GM19351 (cell line): ENCODE measurements at regions not wholly inside any gene's neighbourhood (a gene's known extent, or its start where the extent isn't known, plus 50 kb on each side); places are given as distances from the start of the nearest gene placed in this dataset.

Experiments used
- ATAC-seq: cut with Tn5 transposase; IDR thresholded peaks from one replicate; pipeline ENCODE4 v1.9.1; 2021; ENCODE audit warnings: mild to moderate bottlenecking, moderate library complexity; ENCODE audit not compliant: unreplicated experiment

- ATAC-seq, result no peak
Observed at GRCh38 chr21:35361988-35362387, 312.9 kb upstream of the RUNX1 start.

DNA sequence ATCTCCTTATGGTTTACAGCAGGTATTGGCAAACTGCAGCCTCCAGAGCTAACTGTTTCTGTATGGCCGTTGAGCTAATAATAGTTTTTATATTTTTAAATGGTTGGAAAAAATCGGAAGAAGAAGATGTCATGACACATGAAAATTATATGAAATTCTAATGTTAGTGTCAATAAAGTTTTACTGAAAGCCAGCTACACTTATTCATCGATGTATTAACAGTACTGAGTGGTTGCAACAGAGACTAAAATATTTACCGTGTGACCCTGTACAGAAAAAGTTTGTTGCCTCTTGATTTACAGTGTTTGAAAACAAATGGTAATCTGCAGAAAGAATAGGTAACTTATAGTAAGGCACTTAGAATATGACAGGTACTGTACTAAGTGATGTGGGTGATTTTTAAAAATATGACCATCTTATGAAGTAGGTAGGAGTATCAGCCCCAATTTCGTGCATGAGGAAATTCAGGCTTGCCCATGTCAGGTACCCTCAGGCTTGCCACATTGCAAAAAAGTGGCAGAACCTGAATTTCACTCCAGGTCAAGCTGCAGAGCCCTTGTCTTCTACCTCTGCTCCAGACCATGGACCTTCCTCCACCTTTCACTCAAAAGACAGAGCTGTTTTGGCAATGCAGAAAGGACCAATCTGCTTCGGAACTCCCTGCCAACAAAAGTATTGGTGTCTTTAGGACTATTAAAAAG is 311.9 kb upstream of the RUNX1 start:
- no peak for ATAC-seq

DNA sequence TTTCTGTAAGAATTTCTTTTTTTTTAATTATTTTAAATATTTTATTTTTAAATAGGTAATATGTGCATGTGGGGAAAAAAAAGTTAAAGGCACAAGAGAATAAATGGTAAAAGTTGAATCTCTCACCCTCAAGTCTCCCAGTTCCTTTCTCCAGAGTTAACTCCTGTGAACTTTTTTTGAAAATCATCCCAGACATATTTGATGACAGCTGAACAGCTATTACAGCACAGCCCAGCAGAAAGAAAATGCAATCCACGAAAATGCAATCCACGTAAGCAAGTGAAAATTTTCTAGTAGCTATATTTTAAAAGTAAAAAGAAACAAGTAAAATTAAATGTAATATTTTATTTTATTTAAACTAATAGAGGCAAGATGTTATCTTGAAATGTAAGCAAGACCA is 310.0 kb upstream of the RUNX1 start:
- ATAC-seq, result no peak

GRCh38 chr21:35358008-35358407 is 308.9 kb upstream of the RUNX1 start:
- ATAC-seq, result peak; percentile 56

- ATAC-seq, result no peak
Observed at GRCh38 chr21:35357041-35357780, 308.1 kb upstream of the RUNX1 start.

DNA sequence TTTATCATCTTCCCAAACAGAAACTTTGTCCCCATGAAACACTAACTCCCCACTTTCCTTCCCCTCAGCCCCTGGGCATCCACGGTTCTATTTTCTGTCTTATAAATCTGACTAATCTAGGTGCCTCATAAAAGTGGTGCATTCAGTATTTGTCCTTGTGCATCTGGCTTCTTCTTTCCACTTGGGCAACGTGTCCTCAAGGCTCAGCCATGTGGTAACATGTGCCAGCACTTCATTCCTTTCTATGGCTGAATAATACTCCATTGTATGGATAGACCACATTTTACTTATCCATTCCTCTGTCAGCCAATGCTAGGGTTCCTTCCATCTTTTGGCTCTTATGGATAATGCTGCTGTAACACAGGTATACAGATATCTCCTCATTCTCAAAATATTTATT is 305.0 kb upstream of the RUNX1 start:
- no peak for ATAC-seq

- ATAC-seq, result no peak
Observed at GRCh38 chr21:35352793-35353192, 303.7 kb upstream of the RUNX1 start.

- ATAC-seq, result no peak
Observed at GRCh38 chr21:35352066-35352770, 303.1 kb upstream of the RUNX1 start.

- ATAC-seq, result no peak
Observed at GRCh38 chr21:35351434-35351833, 302.3 kb upstream of the RUNX1 start.

DNA sequence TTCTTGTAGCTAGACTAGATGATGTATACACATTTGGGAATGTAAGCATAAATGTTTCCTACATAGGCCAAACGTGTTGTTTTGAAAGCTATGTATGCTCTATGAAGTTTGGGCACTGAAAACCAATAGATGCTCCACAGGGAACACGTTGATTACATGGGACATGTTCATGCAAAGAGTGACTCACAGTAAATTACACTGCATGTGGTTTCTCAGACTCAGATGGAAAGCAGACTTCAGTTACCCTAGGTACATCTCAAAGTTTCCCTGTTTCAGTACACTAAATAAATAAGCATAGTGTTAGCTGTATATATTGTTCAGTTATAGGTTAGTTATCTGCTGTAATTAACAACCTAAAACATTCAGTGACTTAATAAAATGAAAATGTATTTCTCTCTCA is 301.9 kb upstream of the RUNX1 start:
- ATAC-seq, result no peak

DNA sequence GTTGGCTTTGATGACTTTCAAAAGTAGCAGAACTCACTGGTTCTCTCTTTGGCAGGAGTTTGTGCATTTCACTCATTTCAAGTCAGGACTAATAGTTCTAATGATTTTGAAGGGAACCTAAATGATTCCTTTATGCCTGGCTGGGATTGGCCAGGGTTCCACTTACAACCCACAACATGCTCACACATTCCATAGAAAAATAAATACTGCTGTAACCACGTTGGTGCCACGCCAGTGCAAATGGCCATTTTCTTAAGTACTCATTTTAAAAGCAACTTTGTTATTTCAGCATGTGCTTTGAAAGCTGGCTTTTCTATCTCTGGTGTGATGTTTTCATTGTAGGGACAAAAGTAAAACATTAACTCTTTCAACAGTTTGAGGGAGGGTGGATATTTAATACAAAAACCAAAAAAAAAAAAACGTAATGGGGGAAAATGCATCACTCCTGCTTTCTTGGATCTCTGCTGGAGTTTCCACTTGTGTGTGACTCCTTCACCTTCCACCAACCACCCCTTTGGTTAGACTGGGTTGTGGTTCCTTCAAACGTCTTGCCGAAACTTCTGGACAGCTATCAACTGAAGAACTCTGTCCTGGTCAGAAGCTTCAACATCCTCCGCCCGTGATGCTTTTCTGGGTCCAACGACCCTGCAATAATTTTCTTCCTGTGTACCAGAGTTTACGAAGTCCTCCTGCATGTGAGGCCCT is 300.4 kb upstream of the RUNX1 start:
- no peak for ATAC-seq

- ATAC-seq, result no peak
Observed at GRCh38 chr21:35348686-35349085, 299.6 kb upstream of the RUNX1 start.

DNA sequence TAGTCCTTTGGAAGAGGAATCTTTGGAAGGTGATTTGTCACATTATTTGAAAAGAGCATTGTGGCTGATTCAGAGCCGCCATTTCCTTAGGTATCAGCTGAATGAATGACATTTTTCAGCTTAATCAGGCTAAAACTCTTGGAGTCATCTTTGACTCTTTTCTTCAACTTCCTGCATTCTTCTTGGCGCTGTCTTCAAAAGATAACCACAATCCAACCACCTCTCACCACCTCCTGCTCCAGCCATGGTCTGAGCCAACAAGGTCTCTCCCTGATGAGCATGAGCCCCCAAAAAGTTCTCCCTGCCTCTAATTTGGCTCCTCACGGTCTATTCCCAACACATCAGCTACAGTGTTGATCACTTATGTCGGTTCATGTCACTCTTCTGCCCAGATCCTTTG is 297.6 kb upstream of the RUNX1 start:
- ATAC-seq, result no peak

DNA sequence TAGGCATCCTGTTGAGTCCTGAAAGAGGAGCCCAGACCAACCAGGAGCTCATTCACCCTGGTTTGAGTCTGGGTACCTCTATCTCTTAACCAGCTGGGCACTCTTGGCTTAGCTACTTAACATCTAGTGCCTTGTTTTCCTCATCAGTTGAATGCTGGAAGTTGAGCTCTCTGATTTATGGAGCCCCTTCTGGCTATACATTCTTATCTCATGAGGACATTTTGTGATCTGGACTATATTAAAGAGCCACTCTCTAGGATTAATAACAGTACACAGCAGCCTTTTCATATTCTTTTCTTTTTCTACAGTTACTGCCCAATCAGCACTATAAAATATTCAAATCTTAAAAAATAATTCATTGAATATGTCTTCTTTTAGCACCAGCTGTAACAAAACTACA is 296.9 kb upstream of the RUNX1 start:
- no peak for ATAC-seq

DNA sequence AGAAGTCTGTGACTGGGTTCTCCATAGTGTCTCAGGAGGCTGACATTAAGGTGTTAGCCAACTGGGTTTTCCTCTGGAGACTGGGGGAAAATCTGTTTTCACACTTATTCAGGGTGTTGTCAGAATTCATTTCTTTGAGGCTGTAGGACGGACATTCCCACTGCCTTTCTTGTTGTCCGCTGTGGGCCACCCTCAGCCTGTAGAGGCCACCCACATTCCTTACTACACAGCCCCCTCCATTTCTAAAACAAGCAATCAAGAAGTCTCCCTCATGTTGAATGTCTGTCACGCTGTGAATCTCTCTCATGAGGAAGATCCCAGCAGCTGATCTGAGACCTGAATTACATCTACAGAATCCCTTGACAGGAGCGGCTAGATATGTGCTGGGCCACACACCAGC is 295.5 kb upstream of the RUNX1 start:
- ATAC-seq, result no peak

GRCh38 chr21:35343046-35343819 is 294.1 kb upstream of the RUNX1 start:
- ATAC-seq, result no peak

DNA sequence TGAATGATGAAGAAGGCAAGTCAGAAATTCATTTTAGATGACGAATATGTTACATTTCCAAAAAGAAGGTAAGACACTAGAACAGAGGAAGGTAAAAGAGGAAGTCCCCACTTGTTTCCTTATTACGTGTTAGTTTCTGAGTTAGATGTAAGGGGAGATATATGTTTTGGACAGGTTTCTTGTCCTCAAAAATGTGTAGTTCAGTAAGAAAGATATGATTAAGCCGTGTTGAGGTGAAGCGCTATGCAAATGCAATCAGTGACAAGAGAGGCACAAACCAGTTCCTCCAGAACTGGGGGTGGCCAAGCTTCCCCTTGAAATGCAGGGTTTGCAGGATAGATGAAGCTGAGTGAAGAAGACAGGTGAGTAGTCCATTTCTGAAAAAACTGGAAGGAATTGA is 293.3 kb upstream of the RUNX1 start:
- ATAC-seq, result peak; percentile 88

GRCh38 chr21:35340273-35340672 is 291.2 kb upstream of the RUNX1 start:
- ATAC-seq, result no peak

GRCh38 chr21:35338881-35339632 is 290.0 kb upstream of the RUNX1 start:
- ATAC-seq, result no peak

DNA sequence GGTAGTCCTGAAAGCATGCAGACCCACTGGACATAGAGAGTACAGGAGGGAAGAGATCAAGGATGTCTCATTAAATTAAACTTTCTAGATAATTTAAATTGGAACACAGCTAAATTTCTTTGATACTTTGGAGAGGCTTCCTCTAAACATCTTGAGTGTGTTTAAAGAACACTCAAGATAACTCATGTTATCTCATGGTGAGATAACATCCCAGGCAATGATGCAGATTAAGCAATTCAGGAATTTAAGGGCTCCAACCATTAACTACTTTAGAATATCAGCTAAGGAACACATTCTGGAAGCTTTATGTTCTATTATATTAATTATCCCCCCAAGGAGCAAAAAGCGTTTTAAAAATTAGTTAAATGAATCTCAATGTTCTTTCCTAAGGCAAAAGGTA is 289.2 kb upstream of the RUNX1 start:
- no peak for ATAC-seq
